HEK293 (cell line): ENCODE measurements at regions not wholly inside any gene's neighbourhood (a gene's known extent, or its start where the extent isn't known, plus 50 kb on each side); places are given as distances from the start of the nearest gene placed in this dataset.

Experiments
- CTCF ChIP-seq: fragments of 450-650 bp; formaldehyde crosslinking; IDR thresholded peaks from 2 replicates; pipeline ENCODE4 v1.5.1; 2016; ENCODE audit warnings: missing biosample characterization, missing genetic modification characterization
- ZBTB20 ChIP-seq: fragments of 450-650 bp; formaldehyde crosslinking; IDR thresholded peaks from 2 replicates; pipeline ENCODE4 v1.5.1; 2016; ENCODE audit warnings: missing biosample characterization, missing genetic modification characterization
- ZNF18 ChIP-seq: fragments of 450-650 bp; formaldehyde crosslinking; IDR thresholded peaks from 2 replicates; pipeline ENCODE4 v1.5.1; 2016; ENCODE audit warnings: missing biosample characterization, missing genetic modification characterization
- ZNF549 ChIP-seq: fragments of 450-650 bp; IDR thresholded peaks from 2 replicates; pipeline ENCODE4 v1.5.1; 2018; ENCODE audit warnings: missing biosample characterization, missing genetic modification characterization, mild to moderate bottlenecking, inconsistent platforms, moderate library complexity
- ZNF776 ChIP-seq: fragments of 450-650 bp; formaldehyde crosslinking; IDR thresholded peaks from 2 replicates; pipeline ENCODE4 v1.5.0; 2017; ENCODE audit warnings: missing biosample characterization, missing genetic modification characterization, borderline replicate concordance

- TF ChIP-seq CTCF (tag by site-specific recombination) (no peak), ZNF18 (tag by site-specific recombination) (no peak), ZBTB20 (tag by site-specific recombination) (no peak), ZNF549 (tag by site-specific recombination) (peak; percentile 90), ZNF776 (tag by site-specific recombination) (no peak)
These were observed 157.2 kb upstream of the CELF2 start for GRCh38 chr10:10860455-10860976.
